NT2/D1 (cell line): ENCODE measurements at regions not wholly inside any gene's neighbourhood (a gene's known extent, or its start where the extent isn't known, plus 50 kb on each side); places are given as distances from the start of the nearest gene placed in this dataset.

Source experiments
- DNase-seq: peaks from one replicate; pipeline ENCODE4 v3.0.0-alpha.2; 2011; ENCODE audit warnings: low read depth, low spot score
- H3K27me3 ChIP-seq: 2 replicates; pipeline ENCODE4 v1.6.0; 2011; ENCODE audit warnings: mild to moderate bottlenecking; ENCODE audit not compliant: insufficient read length, insufficient read depth
- H3K36me3 ChIP-seq: 2 replicates; pipeline ENCODE4 v1.6.1; 2011; ENCODE audit warnings: mild to moderate bottlenecking, low read length, mixed read lengths; ENCODE audit not compliant: insufficient read depth, insufficient read length
- H3K4me1 ChIP-seq: 2 replicates; pipeline ENCODE4 v1.5.1; 2011; ENCODE audit not compliant: insufficient read depth, insufficient read length
- H3K4me3 ChIP-seq: 2 replicates; pipeline ENCODE4 v1.5.1; 2011; ENCODE audit warnings: low read depth; ENCODE audit not compliant: insufficient read length
- H3K9ac ChIP-seq: 2 replicates; pipeline ENCODE4 v1.6.0; 2011; ENCODE audit warnings: low read depth; ENCODE audit not compliant: insufficient read length
- H3K9me3 ChIP-seq: 2 replicates; pipeline ENCODE4 v1.5.1; 2011; ENCODE audit warnings: mild to moderate bottlenecking, low read length; ENCODE audit not compliant: insufficient read depth
- SUZ12 ChIP-seq: IDR thresholded peaks from 2 replicates; pipeline ENCODE4 v1.6.1; 2011; ENCODE audit not compliant: insufficient read length, insufficient read depth; ENCODE audit errors: extremely low read depth
- YY1 ChIP-seq: IDR thresholded peaks from 2 replicates; pipeline ENCODE4 v1.6.1; 2011; ENCODE audit not compliant: insufficient read length, insufficient read depth
- ZNF274 ChIP-seq: IDR thresholded peaks from 2 replicates; pipeline ENCODE4 v1.6.1; 2011; ENCODE audit warnings: mild to moderate bottlenecking, low read depth, low read length

DNA sequence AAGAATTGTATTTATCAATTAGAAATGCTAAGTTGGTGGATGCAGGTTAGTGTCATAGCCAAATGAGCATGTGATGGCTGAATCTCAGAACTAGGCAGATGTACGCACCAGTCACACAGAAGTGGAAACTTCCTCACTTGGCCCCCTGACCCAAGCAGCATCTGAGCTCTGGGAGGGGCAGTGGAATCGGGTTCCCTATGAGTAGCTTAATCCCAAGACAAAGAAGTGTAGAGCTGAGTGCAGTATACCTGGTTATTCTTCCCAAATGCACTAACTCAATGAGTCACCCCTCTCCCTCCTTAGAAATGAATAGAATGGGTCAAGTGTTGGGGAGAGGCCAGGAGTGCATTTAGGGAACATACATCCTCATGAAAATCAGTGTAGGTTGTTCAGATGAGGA lies 224.6 kb downstream of the FAT3 start:
- Histone ChIP-seq H3K4me1 (no peaks in the 10 kb centered on the region), H3K9me3 (no peaks in the 10 kb centered on the region), H3K27me3 (no peaks in the 10 kb centered on the region), H3K9ac (no peak overlapping the region), H3K36me3 (no peaks in the 10 kb centered on the region), H3K4me3 (no peak overlapping the region)
- no peak for DNase-seq
- TF ChIP-seq ZNF274 (no peak), SUZ12 (no peak), YY1 (no peak)

DNA sequence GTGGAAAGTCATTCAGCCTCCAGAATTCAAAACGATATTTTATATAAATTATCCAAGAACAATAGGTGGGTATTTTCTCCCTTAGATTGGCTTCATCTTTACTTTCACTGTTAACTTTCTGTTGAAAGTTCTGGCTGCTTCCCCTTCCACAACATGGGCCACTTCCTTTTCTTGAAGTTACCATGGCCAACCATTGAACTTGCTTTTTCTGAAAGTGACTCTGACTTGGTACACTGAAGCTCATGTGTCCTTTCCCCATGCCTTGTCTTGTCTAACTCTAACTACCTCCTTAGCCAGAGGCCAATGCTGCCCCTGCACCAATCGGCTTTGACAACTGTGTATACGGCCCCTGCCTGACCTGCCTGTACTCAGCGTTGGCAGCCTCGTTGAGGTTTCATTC lies 225.2 kb downstream of the FAT3 start:
- Histone ChIP-seq H3K27me3 (no peaks in the 10 kb centered on the region), H3K36me3 (no peaks in the 10 kb centered on the region), H3K9ac (no peak overlapping the region), H3K9me3 (no peaks in the 10 kb centered on the region), H3K4me3 (no peak overlapping the region), H3K4me1 (no peaks in the 10 kb centered on the region)
- TF ChIP-seq SUZ12 (no peak), YY1 (no peak), ZNF274 (no peak)
- no peak for DNase-seq

DNA sequence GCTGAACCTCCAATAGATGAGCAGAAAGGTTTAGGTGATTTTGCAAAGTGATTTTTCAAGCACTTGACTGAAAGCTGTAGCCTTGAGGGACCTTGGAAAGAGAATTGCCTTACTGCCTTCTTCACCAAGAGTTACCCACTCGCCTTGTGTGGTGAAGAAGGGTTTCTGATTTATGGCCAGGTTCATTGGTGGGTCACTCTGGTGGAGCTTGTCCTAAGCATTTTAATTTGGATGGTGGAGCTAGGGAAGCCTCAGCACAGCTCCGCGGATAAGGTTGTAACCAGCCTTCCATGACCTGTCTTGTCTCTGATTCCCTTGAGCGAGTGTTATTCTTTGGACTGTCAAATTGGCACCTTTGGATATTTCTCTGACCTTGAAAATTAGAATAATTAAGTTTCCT lies 226.4 kb downstream of the FAT3 start:
- no peaks in the 10 kb centered on the region for H3K9me3 ChIP-seq
- no peak for DNase-seq
- H3K9ac ChIP-seq, result no peak overlapping the region
- no peaks in the 10 kb centered on the region for H3K4me1 ChIP-seq
- H3K27me3 ChIP-seq, result no peaks in the 10 kb centered on the region
- H3K36me3 ChIP-seq, result no peaks in the 10 kb centered on the region
- TF ChIP-seq YY1 (no peak), ZNF274 (no peak), SUZ12 (no peak)
- no peak overlapping the region for H3K4me3 ChIP-seq

DNA sequence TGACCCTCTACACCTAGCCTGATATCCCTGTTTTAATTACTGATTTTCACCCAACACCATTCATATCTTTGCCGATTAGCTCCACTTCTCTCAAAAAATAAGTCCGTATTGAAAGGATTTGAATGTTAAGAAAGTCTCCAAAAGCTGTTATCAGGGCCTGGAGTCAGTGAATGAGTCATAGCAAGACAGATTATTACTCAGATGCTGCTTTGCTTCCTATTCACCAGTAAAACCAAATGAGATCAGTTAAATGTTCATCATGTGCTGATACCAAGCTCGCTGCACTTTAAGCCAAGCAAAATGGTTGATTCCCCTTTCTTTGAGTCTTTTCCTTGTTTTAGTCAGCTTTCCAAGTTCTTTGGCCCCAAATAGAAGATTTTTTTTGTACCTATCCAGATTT lies 228.4 kb downstream of the FAT3 start:
- no peak for TF ChIP-seq ZNF274
- TF ChIP-seq YY1, result no peak
- TF ChIP-seq SUZ12, result no peak
- no peaks in the 10 kb centered on the region for H3K27me3 ChIP-seq
- no peaks in the 10 kb centered on the region for H3K4me1 ChIP-seq
- no peak for DNase-seq
- H3K9ac ChIP-seq, result no peak overlapping the region
- no peaks in the 10 kb centered on the region for H3K9me3 ChIP-seq
- H3K4me3 ChIP-seq, result no peak overlapping the region
- no peaks in the 10 kb centered on the region for H3K36me3 ChIP-seq

DNA sequence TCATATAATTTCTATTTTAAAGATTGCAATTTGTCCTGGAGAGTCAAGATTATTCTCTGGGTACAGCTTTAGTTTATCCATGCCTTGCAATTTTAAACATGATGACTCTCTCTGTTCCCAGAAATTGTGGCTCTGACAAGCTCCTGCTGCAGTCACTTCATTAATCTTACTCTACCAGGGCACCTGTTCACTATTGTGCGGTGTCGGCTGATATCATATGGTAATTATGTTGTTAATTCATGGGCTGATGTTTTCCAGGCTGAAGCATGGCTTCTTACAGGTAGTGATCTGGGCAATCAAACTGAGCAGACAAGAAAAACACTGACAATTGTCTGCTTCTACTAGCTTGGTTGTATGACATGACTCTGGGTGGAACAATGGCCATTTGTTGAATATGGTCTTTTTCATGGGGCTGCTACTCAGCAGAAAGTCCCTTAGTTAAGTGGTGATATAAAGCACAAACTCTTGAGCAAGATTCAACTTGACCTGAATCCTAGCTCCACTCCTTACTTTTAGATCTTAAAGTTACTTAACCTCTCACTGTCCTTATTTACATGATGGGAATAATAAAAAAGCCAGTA lies 230.7 kb downstream of the FAT3 start:
- Histone ChIP-seq H3K36me3 (no peaks in the 10 kb centered on the region), H3K4me3 (no peak overlapping the region), H3K4me1 (no peaks in the 10 kb centered on the region), H3K9ac (no peak overlapping the region), H3K9me3 (no peaks in the 10 kb centered on the region), H3K27me3 (no peaks in the 10 kb centered on the region)
- no peak for DNase-seq
- TF ChIP-seq ZNF274 (no peak), SUZ12 (no peak), YY1 (no peak)

DNA sequence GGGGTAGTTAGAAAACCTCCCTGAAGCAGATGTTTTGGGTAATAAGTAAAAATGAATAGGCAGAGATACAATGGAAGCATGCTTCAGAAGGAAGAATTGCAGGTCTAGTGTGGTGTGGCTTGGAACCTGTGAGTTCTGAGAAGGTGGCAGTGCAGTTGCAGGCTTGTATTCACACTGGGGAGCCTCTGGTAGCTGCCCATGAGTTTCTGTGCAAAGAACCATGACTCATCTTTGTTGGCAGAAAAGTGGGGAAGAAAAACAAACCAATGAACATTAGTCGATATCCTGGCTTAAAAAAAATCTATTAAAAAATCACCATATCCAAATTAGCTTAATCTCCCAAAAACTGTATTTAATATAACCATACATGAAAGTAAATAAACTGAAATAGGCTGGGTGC lies 232.6 kb downstream of the FAT3 start:
- Histone ChIP-seq H3K9ac (no peak overlapping the region), H3K4me1 (no peaks in the 10 kb centered on the region), H3K9me3 (no peaks in the 10 kb centered on the region), H3K36me3 (no peaks in the 10 kb centered on the region), H3K27me3 (no peaks in the 10 kb centered on the region), H3K4me3 (no peak overlapping the region)
- TF ChIP-seq ZNF274, result no peak
- no peak for TF ChIP-seq SUZ12
- TF ChIP-seq YY1, result no peak
- DNase-seq, result no peak

DNA sequence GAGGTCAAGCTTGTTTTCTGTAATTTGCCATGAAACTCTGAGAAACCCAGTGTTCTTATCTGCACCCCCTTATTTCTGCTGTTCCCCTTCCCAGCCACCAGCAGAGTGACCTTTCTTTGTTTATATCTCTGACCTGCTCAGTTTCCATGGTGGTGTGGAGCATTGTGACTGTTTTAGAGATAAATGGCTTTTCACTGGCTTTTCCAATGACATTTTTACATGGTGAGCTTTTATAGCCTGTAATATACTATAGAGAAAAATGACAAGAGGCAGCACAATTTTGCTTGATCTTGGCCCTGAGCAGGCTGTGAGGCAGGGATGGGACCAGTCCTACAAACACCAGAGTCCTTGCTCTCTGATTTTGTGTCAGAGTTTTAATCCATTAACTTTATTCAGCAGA lies 233.9 kb downstream of the FAT3 start:
- Histone ChIP-seq H3K9me3 (no peaks in the 10 kb centered on the region), H3K4me1 (no peaks in the 10 kb centered on the region), H3K9ac (no peak overlapping the region), H3K27me3 (no peaks in the 10 kb centered on the region), H3K36me3 (no peaks in the 10 kb centered on the region), H3K4me3 (no peak overlapping the region)
- no peak for DNase-seq
- TF ChIP-seq YY1 (no peak), SUZ12 (no peak), ZNF274 (no peak)
